Liver (tissue), 7 donors: ENCODE measurements at regions not wholly inside any gene's neighbourhood (a gene's known extent, or its start where the extent isn't known, plus 50 kb on each side); places are given as distances from the start of the nearest gene placed in this dataset.
"Not testable (repeated sequence)": the region's sequence is repeated elsewhere in the genome, so short reads cannot be mapped to it uniquely, and the experiment has no call there.

Source experiments
- DNase-seq: peaks from one replicate; pipeline ENCODE4 v3.0.0-alpha.2; 2017; ENCODE audit warnings: low spot score
- H3K27ac ChIP-seq, 2 donors: one replicate each; pipeline ENCODE4 v1.7.0; 2013; ENCODE audit warnings: inconsistent platforms in 2 of 2, low read length in 2 of 2, control low read depth in 1 of 2, low read depth in 1 of 2, mild to moderate bottlenecking in 1 of 2
- H3K27me3 ChIP-seq, 4 donors: one replicate each; pipeline versions ENCODE4 v1.6.1 to v1.7.0; 2013; ENCODE audit warnings: low read length in 3 of 4, inconsistent platforms in 1 of 4, mild to moderate bottlenecking in 1 of 4, moderate library complexity in 1 of 4; ENCODE audit not compliant: control insufficient read depth in 4 of 4, insufficient read depth in 4 of 4
- H3K36me3 ChIP-seq, 4 donors: one replicate each; pipeline versions ENCODE4 v1.6.1 to v1.7.0; 2013; ENCODE audit warnings: low read length in 3 of 4, mild to moderate bottlenecking in 3 of 4, low read depth in 1 of 4, moderate library complexity in 1 of 4; ENCODE audit not compliant: control insufficient read depth in 4 of 4, insufficient read depth in 3 of 4
- H3K4me1 ChIP-seq, 4 donors: one replicate each; pipeline versions ENCODE4 v1.6.1 to v1.7.0; 2013; ENCODE audit warnings: low read length in 3 of 4, mild to moderate bottlenecking in 3 of 4, moderate library complexity in 1 of 4; ENCODE audit not compliant: control insufficient read depth in 4 of 4, insufficient read depth in 4 of 4
- H3K4me3 ChIP-seq, 3 donors: one replicate each; pipeline versions ENCODE4 v1.6.1 to v1.7.0; 2013; ENCODE audit warnings: low read length in 3 of 3, control low read depth in 1 of 3, low read depth in 1 of 3, mild to moderate bottlenecking in 1 of 3
- H3K9ac ChIP-seq, 2 donors: one replicate each; pipeline ENCODE4 v1.7.0; 2013; ENCODE audit warnings: low read length in 2 of 2, mild to moderate bottlenecking in 2 of 2, moderate library complexity in 2 of 2, control low read depth in 1 of 2, low read depth in 1 of 2
- H3K9me3 ChIP-seq, 4 donors: one replicate each; pipeline versions ENCODE4 v1.6.1 to v1.7.0; 2013; ENCODE audit warnings: low read length in 3 of 4; ENCODE audit not compliant: control insufficient read depth in 4 of 4
- FOXA2 ChIP-seq: IDR thresholded peaks from 2 replicates; pipeline ENCODE4 v1.6.1; 2016; ENCODE audit warnings: antibody characterized with exemption
- HNF4G ChIP-seq: IDR thresholded peaks from 2 replicates; pipeline ENCODE4 v1.6.1; 2016; ENCODE audit warnings: antibody characterized with exemption
- TAF1 ChIP-seq: conservative IDR thresholded peaks from 2 replicates; pipeline ENCODE4 v1.6.1; 2016; ENCODE audit warnings: antibody characterized with exemption, mild to moderate bottlenecking
- WGBS: extraction: QIAGEN DNeasy Blood & Tissue Kit; methylation state at CpG from one replicate; pipeline ENCODE4 v1.1.7; 2013; 5-methylcytosine and 5-hydroxymethylcytosine counted together
- donor health status: healthy.
- donor health status: healthy.
- donor health status: healthy.
- donor health status: healthy.

- Histone ChIP-seq H3K4me3 (no peak overlapping the region), H3K9me3 (no peaks in the 10 kb centered on the region), H3K27me3 (no peaks in the 10 kb centered on the region), H3K36me3 (no peaks in the 10 kb centered on the region), H3K9ac (no peak overlapping the region), H3K4me1 (peaks cover 0 to 7% (median 3%) of the 10 kb centered on the region in 4 donors), H3K27ac (no peak overlapping the region)
- 89% methylated on average over 4 of the region's 4 CpGs for WGBS
- DNase-seq = no peak
- no peak for TF ChIP-seq FOXA2
- no peak for TF ChIP-seq HNF4G
- TF ChIP-seq TAF1 = no peak
Observed at GRCh38 chr10:87608756-87609155, 50.9 kb upstream of the PAPSS2 start.

GRCh38 chr10:87609563-87609962 lies 50.1 kb upstream of the PAPSS2 start:
- not testable (repeated sequence) for H3K9me3 ChIP-seq, H3K4me3 ChIP-seq, H3K27ac ChIP-seq, H3K36me3 ChIP-seq, H3K27me3 ChIP-seq, DNase-seq, H3K9ac ChIP-seq, H3K4me1 ChIP-seq
- 97% methylated on average over 3 of the region's 3 CpGs for WGBS
